GM23338 (cell line): ENCODE measurements at regions not wholly inside any gene's neighbourhood (a gene's known extent, or its start where the extent isn't known, plus 50 kb on each side); places are given as distances from the start of the nearest gene placed in this dataset.

Experiments used
- POLR2AphosphoS5 ChIP-seq: IDR thresholded peaks from 2 replicates; pipeline ENCODE4 v1.6.1; 2016; ENCODE audit warnings: antibody characterized with exemption, low read depth
- TF ChIP-seq, protein P1 (sequence below), 2 experiments: fragments of 200-600 bp in 1 of 2; sonication (generic) in 1 of 2; conservative IDR thresholded peaks; 2 replicates each; pipeline versions ENCODE4 v1.5.1 to v1.6.1; 2016 to 2017; ENCODE audit warnings: antibody characterized with exemption in 2 of 2, low read depth in 2 of 2, mild to moderate bottlenecking in 2 of 2, moderate library complexity in 1 of 2

DNA sequence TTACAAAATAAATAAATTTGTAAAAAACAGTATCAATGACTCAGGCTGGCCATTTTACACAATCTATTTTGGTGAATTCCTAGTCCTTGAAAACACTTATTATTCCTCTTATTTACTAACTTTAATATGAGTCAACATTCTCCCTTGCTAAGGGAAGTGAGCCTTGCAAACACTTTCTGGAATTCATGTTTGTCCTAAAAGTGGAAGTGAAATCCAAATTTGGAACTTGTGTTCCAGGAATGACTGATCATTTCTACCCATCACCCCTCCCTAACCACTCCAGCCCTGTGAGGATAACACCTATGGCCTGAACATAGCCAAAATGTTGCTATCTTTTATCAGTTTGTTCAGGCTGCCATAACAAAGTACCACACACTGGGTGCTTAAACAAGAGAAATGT is 83.1 kb downstream of the OR5AK2 start:
- TF ChIP-seq, protein P1, sequence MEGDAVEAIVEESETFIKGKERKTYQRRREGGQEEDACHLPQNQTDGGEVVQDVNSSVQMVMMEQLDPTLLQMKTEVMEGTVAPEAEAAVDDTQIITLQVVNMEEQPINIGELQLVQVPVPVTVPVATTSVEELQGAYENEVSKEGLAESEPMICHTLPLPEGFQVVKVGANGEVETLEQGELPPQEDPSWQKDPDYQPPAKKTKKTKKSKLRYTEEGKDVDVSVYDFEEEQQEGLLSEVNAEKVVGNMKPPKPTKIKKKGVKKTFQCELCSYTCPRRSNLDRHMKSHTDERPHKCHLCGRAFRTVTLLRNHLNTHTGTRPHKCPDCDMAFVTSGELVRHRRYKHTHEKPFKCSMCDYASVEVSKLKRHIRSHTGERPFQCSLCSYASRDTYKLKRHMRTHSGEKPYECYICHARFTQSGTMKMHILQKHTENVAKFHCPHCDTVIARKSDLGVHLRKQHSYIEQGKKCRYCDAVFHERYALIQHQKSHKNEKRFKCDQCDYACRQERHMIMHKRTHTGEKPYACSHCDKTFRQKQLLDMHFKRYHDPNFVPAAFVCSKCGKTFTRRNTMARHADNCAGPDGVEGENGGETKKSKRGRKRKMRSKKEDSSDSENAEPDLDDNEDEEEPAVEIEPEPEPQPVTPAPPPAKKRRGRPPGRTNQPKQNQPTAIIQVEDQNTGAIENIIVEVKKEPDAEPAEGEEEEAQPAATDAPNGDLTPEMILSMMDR (conservative IDR thresholded peaks at IDR 0.05; ENCODE audit: low read depth in 2 of 2) = no peak
- no peak for TF ChIP-seq POLR2AphosphoS5
